Esophagus (tissue), 2 donors: ENCODE measurements at regions not wholly inside any gene's neighbourhood (a gene's known extent, or its start where the extent isn't known, plus 50 kb on each side); places are given as distances from the start of the nearest gene placed in this dataset.

Source experiments
- H3K27ac ChIP-seq, 2 donors: one replicate each; pipeline ENCODE4 v1.5.1; 2013; ENCODE audit warnings: low read depth in 2 of 2, mild to moderate bottlenecking in 2 of 2, inconsistent platforms in 1 of 2, low read length in 1 of 2, moderate library complexity in 1 of 2
- H3K27me3 ChIP-seq, 2 donors: one replicate each; pipeline ENCODE4 v1.6.1; 2013; ENCODE audit warnings: low read length in 2 of 2, control low read depth in 1 of 2, mild to moderate bottlenecking in 1 of 2; ENCODE audit not compliant: insufficient read depth in 2 of 2, control insufficient read depth in 1 of 2
- H3K36me3 ChIP-seq, 2 donors: one replicate each; pipeline ENCODE4 v1.6.1; 2013; ENCODE audit warnings: low read length in 1 of 2; ENCODE audit not compliant: control insufficient read depth in 2 of 2, insufficient read depth in 2 of 2
- H3K4me1 ChIP-seq, 2 donors: one replicate each; pipeline ENCODE4 v1.6.1; 2013; ENCODE audit warnings: low read length in 1 of 2; ENCODE audit not compliant: control insufficient read depth in 2 of 2, insufficient read depth in 2 of 2
- H3K4me3 ChIP-seq, 2 donors: one replicate each; pipeline ENCODE4 v1.5.1; 2013; ENCODE audit warnings: low read length in 2 of 2, mild to moderate bottlenecking in 2 of 2, low read depth in 1 of 2, moderate library complexity in 1 of 2
- H3K9me3 ChIP-seq, 2 donors: one replicate each; pipeline ENCODE4 v1.6.1; 2013; ENCODE audit warnings: mild to moderate bottlenecking in 2 of 2, low read depth in 1 of 2, low read length in 1 of 2, moderate library complexity in 1 of 2; ENCODE audit not compliant: control insufficient read depth in 2 of 2, insufficient read depth in 1 of 2
- WGBS, 2 donors: extraction: QIAGEN DNeasy Blood & Tissue Kit; methylation state at CpG; one replicate each; pipeline ENCODE4 v1.1.7; 2013; 5-methylcytosine and 5-hydroxymethylcytosine counted together
- donor health status: healthy with polysubstance abuse.
- donor health status: Bipolar disorder and iron deficiency.

DNA sequence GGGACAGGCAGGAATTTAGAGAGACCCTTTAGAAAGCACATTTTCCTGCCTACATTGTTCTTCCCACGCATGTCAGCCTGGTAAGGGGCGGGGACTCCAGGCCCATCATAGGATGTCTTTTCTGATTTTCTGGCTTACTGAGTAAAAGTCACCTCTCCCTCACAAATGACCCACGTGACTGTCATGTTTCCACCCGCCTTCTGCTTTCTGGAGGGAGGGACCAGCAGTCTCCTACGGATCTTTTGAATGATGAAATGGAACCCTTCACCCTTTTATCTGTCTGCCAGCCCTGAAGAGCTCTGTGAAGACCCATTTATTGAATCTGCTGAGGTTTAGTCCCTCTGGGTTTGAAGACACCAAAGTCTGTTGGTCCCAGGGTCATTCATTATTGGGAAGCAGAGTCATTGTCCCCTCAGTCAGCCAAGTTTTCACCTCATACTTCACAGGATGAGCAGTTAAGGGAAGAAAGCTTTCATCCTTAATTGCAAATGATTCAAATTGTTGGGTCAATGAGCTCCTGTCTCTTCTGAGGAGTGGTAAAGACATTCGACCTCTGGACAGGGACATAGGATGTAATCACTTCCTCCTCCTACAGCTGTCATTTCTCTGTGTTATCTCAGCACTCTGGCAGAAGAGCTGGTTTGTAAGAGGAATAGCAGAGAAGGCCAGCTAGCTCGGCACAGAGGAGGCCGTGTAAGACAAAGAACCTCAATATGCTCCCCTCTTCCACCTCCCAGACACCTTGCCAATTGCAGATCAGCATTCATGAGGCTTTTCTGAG is 446.1 kb downstream of the HS3ST3B1 start:
- Histone ChIP-seq H3K36me3 (no peaks in the 10 kb centered on the region), H3K27ac (no peak overlapping the region)
- 70 to 74% methylated on average over 8 of the region's 8 CpGs for WGBS, 2 donors

DNA sequence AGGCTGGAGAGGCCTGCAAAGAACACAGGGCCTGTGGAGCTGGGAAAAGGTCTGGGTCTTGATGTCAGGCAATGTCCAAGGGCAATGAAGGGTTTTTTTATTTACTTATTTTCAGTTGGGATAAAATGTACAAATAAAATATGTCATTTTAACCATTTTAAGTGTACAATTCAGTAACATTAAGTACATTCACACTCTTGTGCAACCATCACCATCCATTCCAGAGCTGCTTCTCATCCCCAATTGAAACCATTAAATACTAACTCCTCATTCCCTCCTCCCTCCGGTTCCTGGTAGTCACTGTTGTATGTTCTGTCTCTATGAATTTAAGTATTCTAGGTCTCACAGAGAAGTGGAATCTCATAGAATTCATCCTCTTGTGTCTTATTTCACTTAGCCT is 444.7 kb downstream of the HS3ST3B1 start:
- 92 to 100% methylated on average over 1 of the region's 1 CpG for WGBS, 2 donors
- no peaks in the 10 kb centered on the region for H3K4me1 ChIP-seq
- no peaks in the 10 kb centered on the region for H3K36me3 ChIP-seq
- no peak overlapping the region for H3K4me3 ChIP-seq
- H3K27me3 ChIP-seq: no peaks in the 10 kb centered on the region
- H3K27ac ChIP-seq: no peak overlapping the region
- H3K9me3 ChIP-seq: no peaks in the 10 kb centered on the region

More for the DNA sequence above, 446.1 kb downstream of the HS3ST3B1 start:
- H3K4me1 ChIP-seq: no peaks in the 10 kb centered on the region
- no peak overlapping the region for H3K4me3 ChIP-seq
- no peaks in the 10 kb centered on the region for H3K27me3 ChIP-seq
- no peaks in the 10 kb centered on the region for H3K9me3 ChIP-seq

DNA sequence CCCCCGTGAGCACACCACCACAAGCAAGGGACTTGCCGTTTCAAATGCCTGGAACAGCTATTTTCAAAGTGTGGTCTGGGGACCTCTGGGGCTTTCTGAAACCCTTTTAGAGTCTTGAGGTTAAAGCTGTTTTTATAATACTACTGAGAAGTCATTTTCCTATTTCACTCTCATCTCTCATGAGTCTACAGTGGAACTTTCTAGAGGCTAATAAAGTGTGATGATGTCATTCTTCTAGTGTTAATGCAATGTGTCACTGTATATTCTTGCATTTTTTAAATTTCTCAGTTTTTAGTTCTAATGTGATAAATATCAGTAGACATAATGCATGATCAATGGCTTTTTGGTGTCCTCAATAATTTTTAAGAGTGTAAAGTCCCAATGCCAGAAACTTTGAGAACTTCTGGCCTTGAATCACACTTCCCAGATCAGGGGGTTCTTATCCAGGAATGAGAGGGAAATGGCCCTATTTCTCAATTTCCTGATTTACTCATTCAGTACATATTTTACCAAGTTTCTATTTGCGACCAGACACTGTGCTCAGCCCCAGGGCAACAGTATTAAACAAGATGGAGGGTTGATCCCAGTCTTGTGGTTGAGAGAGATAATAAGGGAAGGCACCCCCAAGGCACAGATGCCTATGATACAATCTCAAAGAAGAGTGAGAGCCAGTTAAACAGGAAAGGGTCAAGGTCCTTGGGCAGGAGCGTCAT is 444.0 kb downstream of the HS3ST3B1 start:
- no peak overlapping the region for H3K27ac ChIP-seq
- H3K27me3 ChIP-seq: no peaks in the 10 kb centered on the region
- peaks cover 0 to 2% of the 10 kb centered on the region in 2 donors for H3K4me1 ChIP-seq
- no peak overlapping the region for H3K4me3 ChIP-seq
- no peaks in the 10 kb centered on the region for H3K36me3 ChIP-seq
- no peaks in the 10 kb centered on the region for H3K9me3 ChIP-seq
- 78 to 84% methylated on average over 4 of the region's 4 CpGs for WGBS, 2 donors

DNA sequence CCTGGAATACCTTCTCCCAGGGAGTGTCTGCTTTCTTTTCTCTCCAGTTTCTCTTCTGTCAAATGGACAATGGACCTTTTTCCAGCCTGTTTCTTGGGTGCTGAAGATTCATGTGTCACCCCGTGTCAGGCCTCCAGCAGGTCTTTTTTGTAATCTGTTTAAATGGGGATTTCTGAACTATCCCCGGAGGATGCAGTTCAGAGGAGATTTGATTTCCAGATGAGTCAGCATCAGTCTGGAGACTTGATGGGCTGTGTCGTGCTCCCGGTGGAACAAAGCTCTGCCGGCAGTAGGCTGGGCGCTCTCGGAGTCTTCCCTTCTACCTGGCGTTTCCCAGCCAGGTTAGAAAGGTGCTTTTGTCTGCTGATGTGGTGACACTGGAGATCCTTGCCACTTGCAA is 440.6 kb downstream of the HS3ST3B1 start:
- no peak overlapping the region for H3K27ac ChIP-seq
- no peak overlapping the region for H3K4me3 ChIP-seq
- 53 to 57% methylated on average over 8 of the region's 8 CpGs for WGBS, 2 donors
- no peaks in the 10 kb centered on the region for H3K36me3 ChIP-seq
- no peaks in the 10 kb centered on the region for H3K9me3 ChIP-seq
- no peaks in the 10 kb centered on the region for H3K27me3 ChIP-seq
- peaks cover 0 to 5% of the 10 kb centered on the region in 2 donors for H3K4me1 ChIP-seq

DNA sequence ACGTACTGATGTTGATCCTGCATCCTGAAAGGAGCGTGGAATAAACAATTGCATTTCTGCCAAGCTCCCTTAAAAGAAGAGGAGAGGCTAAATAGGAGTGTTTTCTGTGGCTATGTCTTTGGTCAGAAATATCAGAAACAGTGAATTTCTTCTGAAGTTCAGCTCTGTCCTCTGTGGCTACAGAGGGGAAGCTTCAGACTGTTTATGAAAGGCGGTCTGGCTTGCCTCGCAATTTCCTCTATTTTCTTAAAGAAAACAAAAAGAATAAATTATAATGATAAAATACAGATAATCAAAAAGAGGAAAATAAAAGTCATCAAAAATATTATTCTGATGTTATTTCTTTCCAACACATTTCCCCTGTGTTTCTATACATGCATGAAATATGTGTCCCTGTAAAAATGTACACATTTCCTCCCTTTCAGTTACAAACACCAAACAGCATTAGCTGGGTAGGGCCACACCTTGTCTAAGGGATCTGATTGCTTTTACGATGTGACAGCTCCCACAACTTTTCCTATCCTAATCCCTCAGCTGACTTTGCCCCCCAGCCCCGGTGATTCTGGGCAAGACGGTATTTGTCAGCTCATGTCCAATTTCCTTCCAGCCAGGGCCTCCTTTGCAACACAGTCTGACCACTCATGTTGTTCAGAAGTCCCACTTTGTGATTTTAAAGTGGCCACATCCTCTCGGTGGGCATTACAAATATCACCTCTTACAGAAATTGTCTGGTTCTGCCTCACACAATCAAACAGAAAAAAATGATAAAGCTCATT is 439.0 kb downstream of the HS3ST3B1 start:
- no peak overlapping the region for H3K4me3 ChIP-seq
- WGBS, 2 donors: 63% methylated on average over 8 of the region's 8 CpGs
- H3K27ac ChIP-seq: no peak overlapping the region
- no peaks in the 10 kb centered on the region for H3K36me3 ChIP-seq
- H3K27me3 ChIP-seq: no peaks in the 10 kb centered on the region
- H3K9me3 ChIP-seq: no peaks in the 10 kb centered on the region
- H3K4me1 ChIP-seq: peaks cover 0 to 5% of the 10 kb centered on the region in 2 donors

DNA sequence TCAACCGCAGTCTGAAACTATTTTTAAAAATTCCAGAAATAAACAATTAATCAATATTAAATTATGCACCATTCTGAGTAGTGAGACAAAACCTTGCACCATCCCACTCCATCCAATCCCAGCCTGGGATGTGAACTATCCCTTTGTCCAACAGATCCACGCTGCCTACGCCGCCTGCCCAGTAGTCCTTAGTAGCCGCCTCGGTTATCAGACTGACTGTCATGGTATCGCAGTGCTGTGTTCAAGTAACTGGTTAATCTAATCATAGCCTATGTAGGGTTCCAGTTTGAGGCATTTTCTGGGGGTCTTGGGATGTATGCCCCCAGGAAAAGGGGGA is 437.7 kb downstream of the HS3ST3B1 start:
- H3K27ac ChIP-seq: peak overlapping the region; percentile 75 to 94
- WGBS, 2 donors: 83 to 92% methylated on average over 7 of the region's 7 CpGs
- peaks cover 0 to 6% of the 10 kb centered on the region in 2 donors for H3K4me1 ChIP-seq
- no peaks in the 10 kb centered on the region for H3K27me3 ChIP-seq
- H3K4me3 ChIP-seq: no peak overlapping the region
- no peaks in the 10 kb centered on the region for H3K9me3 ChIP-seq
- H3K36me3 ChIP-seq: no peaks in the 10 kb centered on the region

DNA sequence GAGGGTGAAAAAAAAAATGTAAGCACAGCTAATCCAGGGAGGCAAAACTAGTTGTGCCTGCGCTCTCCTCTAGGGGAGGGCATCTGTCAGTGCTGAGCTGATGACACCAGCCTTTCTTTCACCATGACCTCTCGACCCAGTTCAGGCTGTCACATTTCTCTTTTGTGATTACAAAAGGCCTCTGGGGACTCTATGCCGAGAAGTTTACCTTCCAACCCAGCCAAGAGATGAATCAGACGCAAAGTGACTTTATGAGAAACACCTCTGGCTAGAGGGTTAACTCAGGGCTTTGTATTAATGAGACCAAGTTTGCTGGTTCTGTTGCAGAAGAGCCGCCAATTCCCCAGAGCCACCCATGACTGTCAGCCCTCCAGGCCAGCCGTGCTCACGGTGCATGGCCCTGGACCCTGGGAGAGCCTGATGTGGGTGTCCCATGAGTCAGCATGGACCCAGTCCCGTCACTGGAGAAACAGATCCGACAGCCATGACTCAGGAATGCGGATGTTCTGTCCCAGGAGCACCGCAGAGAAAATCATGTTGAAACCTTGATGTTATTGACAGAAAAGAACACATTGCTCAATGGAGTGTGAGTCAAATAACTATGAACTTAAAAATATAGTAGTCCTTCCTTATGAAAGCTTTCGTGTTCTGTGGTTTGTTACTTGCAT is 437.2 kb downstream of the HS3ST3B1 start:
- WGBS, 2 donors: 34 to 43% methylated on average over 12 of the region's 12 CpGs
- no peaks in the 10 kb centered on the region for H3K9me3 ChIP-seq
- H3K27me3 ChIP-seq: no peaks in the 10 kb centered on the region
- no peaks in the 10 kb centered on the region for H3K36me3 ChIP-seq
- H3K27ac ChIP-seq: peak overlapping the region; percentile 81 to 83
- H3K4me1 ChIP-seq: peaks cover 0 to 6% of the 10 kb centered on the region in 2 donors
- no peak overlapping the region for H3K4me3 ChIP-seq

DNA sequence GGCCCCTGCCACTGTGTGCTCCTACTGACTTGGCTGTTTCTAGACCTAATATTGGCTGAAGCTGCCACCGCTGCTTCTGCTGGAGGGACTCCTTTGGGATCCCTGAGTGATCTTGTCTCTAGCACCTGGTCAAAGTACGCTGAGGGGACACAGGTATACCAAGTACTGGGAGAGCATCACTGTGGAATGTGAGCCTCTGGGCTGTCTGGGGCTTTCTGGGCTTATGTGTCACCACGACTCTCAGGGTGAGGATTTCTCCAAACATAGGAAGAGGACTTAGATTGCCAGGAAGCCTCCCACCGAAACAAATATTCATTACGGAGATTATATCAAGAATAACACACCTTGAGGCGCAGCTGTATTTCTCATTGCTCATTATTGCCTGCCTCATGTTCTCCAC is 435.8 kb downstream of the HS3ST3B1 start:
- Histone ChIP-seq H3K27ac (no peak overlapping the region), H3K9me3 (no peaks in the 10 kb centered on the region), H3K27me3 (no peaks in the 10 kb centered on the region), H3K4me1 (peaks cover 0 to 6% of the 10 kb centered on the region in 2 donors), H3K4me3 (no peak overlapping the region), H3K36me3 (no peaks in the 10 kb centered on the region)
- WGBS, 2 donors: 69 to 71% methylated on average over 6 of the region's 6 CpGs

DNA sequence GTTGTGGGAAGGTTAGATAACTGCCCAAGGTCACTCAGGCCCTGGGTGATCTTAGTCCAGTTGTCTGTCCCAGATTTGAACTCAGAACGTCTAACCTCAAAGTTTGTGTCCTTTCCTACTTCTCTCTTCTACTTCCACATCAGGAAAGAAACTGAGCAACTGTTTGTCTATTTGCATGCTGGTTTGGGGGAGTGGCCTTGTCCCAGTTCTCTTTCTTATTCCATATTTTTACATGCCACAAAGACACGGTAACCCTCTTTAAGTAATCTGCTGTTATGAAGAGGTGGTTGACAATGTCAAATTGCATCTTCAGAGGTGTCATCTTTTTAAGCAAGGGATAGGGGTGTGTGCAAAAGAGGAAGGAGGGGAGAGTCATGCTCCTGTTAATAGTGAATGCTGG is 432.5 kb downstream of the HS3ST3B1 start:
- no peaks in the 10 kb centered on the region for H3K36me3 ChIP-seq
- peaks cover 0 to 2% of the 10 kb centered on the region in 2 donors for H3K4me1 ChIP-seq
- H3K4me3 ChIP-seq: no peak overlapping the region
- no peaks in the 10 kb centered on the region for H3K27me3 ChIP-seq
- H3K9me3 ChIP-seq: no peaks in the 10 kb centered on the region
- H3K27ac ChIP-seq: peak overlapping the region in 1 of 2 donors; percentile 3
- WGBS, 2 donors: 77 to 81% methylated on average over 2 of the region's 2 CpGs
